K562 (cell line): ENCODE measurements at regions not wholly inside any gene's neighbourhood (a gene's known extent, or its start where the extent isn't known, plus 50 kb on each side); places are given as distances from the start of the nearest gene placed in this dataset.

Source experiments
- ATAC-seq: fragments of 200-7000 bp; cut with Tn5 transposase; 3 replicates; pipeline ENCODE4 v1.9.1; 2020; ENCODE audit warnings: moderate library complexity
- BruUV-seq: library from RNA; stranded (reverse); fragments of 400-500 nt; replicated peaks from 2 replicates; lab custom pipeline; 2021; lab: Mats Ljungman, UMichigan
- CTCF ChIA-PET: fragments of 300-600 bp; formaldehyde crosslinking; extraction: SDS; loops from one replicate; lab custom pipeline; 2021; ENCODE audit warnings: low intra/inter-chr PET ratio; lab: Yijun Ruan, JAX
- POLR2A ChIA-PET: fragments of 300-600, 350-650 bp; sonication (Branson Sonifier 250); formaldehyde crosslinking; extraction: SDS; loops from one replicate; lab custom pipeline; 2021; ENCODE audit warnings: antibody characterized with exemption, inconsistent platforms; lab: Yijun Ruan, JAX
- DNase-seq, 4 experiments: peaks; one replicate each; pipeline versions ENCODE4 v3.0.0 to v3.0.0-alpha.2; 2011 to 2018; ENCODE audit warnings: low spot score in 3 of 4, mixed read lengths in 3 of 4; ENCODE audit errors: extremely low read depth in 1 of 4
- FAIRE-seq: peaks from 2 replicates; lab custom pipeline; 2011; peaks lifted over from hg19 to GRCh38; lab: Jason Lieb, UNC
- H2AFZ ChIP-seq: 2 replicates; pipeline ENCODE4 v1.6.0; 2011; ENCODE audit warnings: low read depth, low read length, control low read depth, inconsistent platforms
- H3K27ac ChIP-seq: fragments of 200-600 bp; 3 replicates; pipeline ENCODE4 v1.8.0; 2011; ENCODE audit warnings: low read depth, mild to moderate bottlenecking, control low read depth, inconsistent platforms, low read length, moderate library complexity, mixed read lengths; ENCODE audit errors: extremely low read depth
- H3K27me3 ChIP-seq, 2 experiments: fragments of 300-600 bp in 1 of 2; 2 replicates in 1 of 2; 3 replicates in 1 of 2; pipeline versions ENCODE4 v1.6.0 to v1.8.0; 2011; ENCODE audit warnings: inconsistent platforms in 2 of 2, low read length in 2 of 2, mild to moderate bottlenecking in 1 of 2, mixed read lengths in 1 of 2, moderate library complexity in 1 of 2; ENCODE audit not compliant: control insufficient read depth in 2 of 2, insufficient read depth in 2 of 2
- H3K36me3 ChIP-seq: fragments of 300-600 bp; 3 replicates; pipeline ENCODE4 v1.8.0; 2011; ENCODE audit warnings: mild to moderate bottlenecking, low read length, inconsistent platforms; ENCODE audit not compliant: control insufficient read depth, insufficient read depth
- H3K4me1 ChIP-seq, 2 experiments: fragments of 200-600 bp in 1 of 2; replicated peaks in 1 of 2; 2 replicates in 1 of 2; 3 replicates in 1 of 2; pipeline versions ENCODE4 v1.5.1 to v1.8.0; 2011; ENCODE audit warnings: inconsistent platforms in 2 of 2, low read length in 2 of 2, mild to moderate bottlenecking in 1 of 2, mixed read lengths in 1 of 2, moderate library complexity in 1 of 2; ENCODE audit not compliant: control insufficient read depth in 2 of 2, insufficient read depth in 2 of 2
- H3K4me2 ChIP-seq: 2 replicates; pipeline ENCODE4 v1.6.1; 2011; ENCODE audit warnings: low read length, control low read depth, inconsistent platforms, mixed read lengths; ENCODE audit not compliant: insufficient read depth
- H3K4me3 ChIP-seq: fragments of 200-600 bp; sonication (generic), shearing (Covaris generic); 2 replicates; pipeline ENCODE4 v1.5.1; 2016; ENCODE audit warnings: control low read depth, inconsistent platforms
- H3K79me2 ChIP-seq: fragments of 200-600 bp; 3 replicates; pipeline ENCODE4 v1.8.0; 2011; ENCODE audit warnings: low read length, inconsistent platforms; ENCODE audit not compliant: control insufficient read depth, insufficient read depth
- H3K9ac ChIP-seq, 2 experiments: 2 replicates each; pipeline versions ENCODE4 v1.6.0 to v1.6.1; 2011; ENCODE audit warnings: low read depth in 2 of 2, low read length in 2 of 2, control low read depth in 1 of 2, inconsistent platforms in 1 of 2, mild to moderate bottlenecking in 1 of 2, mixed read lengths in 1 of 2; ENCODE audit not compliant: insufficient read depth in 1 of 2
- H3K9me1 ChIP-seq: one replicate; pipeline ENCODE4 v1.6.0; 2011; ENCODE audit warnings: inconsistent platforms, mild to moderate bottlenecking, low read length, moderate library complexity; ENCODE audit not compliant: control insufficient read depth, insufficient read depth
- H3K9me3 ChIP-seq: replicated peaks from 2 replicates; pipeline ENCODE4 v1.5.1; 2011; ENCODE audit warnings: low read depth, low read length, inconsistent platforms; ENCODE audit not compliant: control insufficient read depth, insufficient read depth
- H4K20me1 ChIP-seq: replicated peaks from 2 replicates; pipeline ENCODE4 v1.6.1; 2011; ENCODE audit warnings: low read length, inconsistent platforms, mixed read lengths; ENCODE audit not compliant: control insufficient read depth, insufficient read depth
- ARID1B ChIP-seq: fragments of 450-650 bp; IDR thresholded peaks from 2 replicates; pipeline ENCODE4 v1.6.1; 2016; ENCODE audit warnings: antibody characterized with exemption, mild to moderate bottlenecking, inconsistent platforms
- ARID4B ChIP-seq: sonication (generic); formaldehyde crosslinking; IDR thresholded peaks from 2 replicates; pipeline ENCODE4 v1.8.0; 2022; ENCODE audit warnings: mild to moderate bottlenecking, missing genetic modification reagents
- CBFA2T2 ChIP-seq: fragments of 450-650 bp; conservative IDR thresholded peaks from 2 replicates; pipeline ENCODE4 v1.6.1; 2017; ENCODE audit warnings: mild to moderate bottlenecking
- DNMT1 ChIP-seq: fragments of 450-650 bp; IDR thresholded peaks from 2 replicates; pipeline ENCODE4 v1.6.1; 2016; ENCODE audit warnings: antibody characterized with exemption, mild to moderate bottlenecking
- FOXK2 ChIP-seq, 2 experiments: fragments of 450-650 bp; IDR thresholded peaks in 1 of 2; conservative IDR thresholded peaks in 1 of 2; 2 replicates each; pipeline ENCODE4 v1.6.1; 2016; ENCODE audit warnings: low read depth in 2 of 2, mild to moderate bottlenecking in 1 of 2
- HDAC3 ChIP-seq: fragments of 450-650 bp; IDR thresholded peaks from 2 replicates; pipeline ENCODE4 v1.6.1; 2018; ENCODE audit warnings: borderline replicate concordance, mild to moderate bottlenecking, moderate library complexity; ENCODE audit not compliant: partially characterized antibody
- ILF3 ChIP-seq: fragments of 450-650 bp; IDR thresholded peaks from 2 replicates; pipeline ENCODE4 v1.6.1; 2018; ENCODE audit warnings: antibody characterized with exemption, mild to moderate bottlenecking, moderate library complexity, borderline replicate concordance
- LARP7 ChIP-seq: fragments of 450-650 bp; IDR thresholded peaks from 2 replicates; pipeline ENCODE4 v1.6.1; 2016
- NRF1 ChIP-seq, 2 experiments: fragments of 450-650 bp; IDR thresholded peaks in 1 of 2; conservative IDR thresholded peaks in 1 of 2; 2 replicates each; pipeline ENCODE4 v1.6.1; 2014; ENCODE audit warnings: mild to moderate bottlenecking in 2 of 2
- SAP30 ChIP-seq: fragments of 200-600 bp; sonication (generic); IDR thresholded peaks from 2 replicates; pipeline ENCODE4 v1.6.1; 2012; ENCODE audit warnings: borderline replicate concordance, low read depth, mild to moderate bottlenecking, moderate library complexity, low read length, control low read depth, inconsistent platforms; ENCODE audit not compliant: insufficient read depth, poor library complexity, severe bottlenecking
- SP1 ChIP-seq: sonication (generic); formaldehyde crosslinking; IDR thresholded peaks from 2 replicates; pipeline ENCODE4 v1.8.1; 2022; ENCODE audit warnings: mild to moderate bottlenecking, missing genetic modification reagents
- ZBED1 ChIP-seq: IDR thresholded peaks from 2 replicates; pipeline ENCODE4 v1.6.1; 2014
- ZNF316 ChIP-seq: fragments of 450-650 bp; IDR thresholded peaks from 2 replicates; pipeline ENCODE4 v1.6.1; 2016
- ZNF41 ChIP-seq: fragments of 250-450 bp; sonication (Bioruptor Pico); conservative IDR thresholded peaks from 2 replicates; pipeline ENCODE4 v1.4.0; 2020; ENCODE audit warnings: mild to moderate bottlenecking
- ZNF586 ChIP-seq: fragments of 450-650 bp; formaldehyde crosslinking; conservative IDR thresholded peaks from 2 replicates; pipeline ENCODE4 v1.4.0; 2020; ENCODE audit warnings: mild to moderate bottlenecking, moderate library complexity
- ZNF764 ChIP-seq: fragments of 250-450 bp; sonication (Bioruptor Pico); IDR thresholded peaks from 2 replicates; pipeline ENCODE4 v1.4.0; 2020; ENCODE audit warnings: low read depth, mild to moderate bottlenecking, moderate library complexity
- ZNF79 ChIP-seq: fragments of 250-450 bp; sonication (Bioruptor Pico); IDR thresholded peaks from 2 replicates; pipeline ENCODE4 v1.4.0; 2020; ENCODE audit warnings: low read depth, mild to moderate bottlenecking, moderate library complexity
- WGBS: fragments of 100-300 bp; shearing (Covaris generic); methylation state at CpG from one replicate; pipeline ENCODE4 v1.1.6; 2016; ENCODE audit warnings: low coverage, mixed read lengths; ENCODE audit not compliant: insufficient coverage; ENCODE audit errors: missing lambda C conversion rate; 5-methylcytosine and 5-hydroxymethylcytosine counted together
- in situ Hi-C: fragments of 300-500 bp; cut with MboI; formaldehyde crosslinking; loops from 4 replicates; pipeline ENCODE4 v1.15.0; 2018; ENCODE audit warnings: inconsistent platforms, mixed read lengths
- intact Hi-C: fragments of 100-400 bp; cut with micrococcal nuclease; formaldehyde crosslinking; loops from 2 replicates; pipeline ENCODE4 v1.14.2; 2022

GRCh38 chr10:43863270-43863669 is 214.6 kb upstream of the ZNF32 start:
- Histone ChIP-seq H3K4me3 (no peak overlapping the region), H4K20me1 (0 out of 2 replicates have a peak, but pooled peaks cover 4% of the 10 kb centered on the region), H3K4me2 (no peak overlapping the region), H3K4me1 (no peaks in the 10 kb centered on the region), H3K9ac (no peak overlapping the region), H3K36me3 (no peaks in the 10 kb centered on the region), H3K27ac (no peak overlapping the region), H3K79me2 (no peaks in the 10 kb centered on the region), H3K9me1 (no peaks in the 10 kb centered on the region), H2AFZ (no peak overlapping the region), H3K9me3 (no peaks in the 10 kb centered on the region), H3K27me3 (peaks cover 4 to 28% of the 10 kb centered on the region in 2 experiments; a peak in 3 of 5 replicates)
- no peak for DNase-seq
- in situ Hi-C loops (no loop called here), intact Hi-C loops (no loop called here)
- FAIRE-seq: no peak
- CTCF ChIA-PET: no interaction called here
- no peak for ATAC-seq
- POLR2A ChIA-PET: no interaction called here
- no TSS peak for BruUV-seq
- 0% methylated on average over 9 of the region's 9 CpGs for WGBS
- TF ChIP-seq ZNF316 (no peak), FOXK2 (conservative IDR thresholded peaks at IDR 0.05 in 1 of 2, IDR thresholded peaks at IDR 0.05 in 1 of 2; ENCODE audit: low read depth in 2 of 2) (no peak), DNMT1 (no peak), SP1 (CRISPR knock-in tag) (no peak), HDAC3 (no peak), ZBED1 (no peak), ZNF41 (CRISPR knock-in tag) (no peak), SAP30 (no peak), ZNF764 (CRISPR knock-in tag) (no peak), NRF1 (conservative IDR thresholded peaks at IDR 0.05 in 1 of 2, IDR thresholded peaks at IDR 0.05 in 1 of 2) (no peak), ZNF586 (CRISPR knock-in tag) (no peak), ARID4B (CRISPR knock-in tag) (no peak), CBFA2T2 (no peak), ZNF79 (CRISPR knock-in tag) (no peak), ARID1B (no peak), ILF3 (no peak), LARP7 (no peak)
